ENCODE measurements at regions not wholly inside any gene's neighbourhood (a gene's known extent, or its start where the extent isn't known, plus 50 kb on each side); places are given as distances from the start of the nearest gene placed in this dataset.

DNA sequence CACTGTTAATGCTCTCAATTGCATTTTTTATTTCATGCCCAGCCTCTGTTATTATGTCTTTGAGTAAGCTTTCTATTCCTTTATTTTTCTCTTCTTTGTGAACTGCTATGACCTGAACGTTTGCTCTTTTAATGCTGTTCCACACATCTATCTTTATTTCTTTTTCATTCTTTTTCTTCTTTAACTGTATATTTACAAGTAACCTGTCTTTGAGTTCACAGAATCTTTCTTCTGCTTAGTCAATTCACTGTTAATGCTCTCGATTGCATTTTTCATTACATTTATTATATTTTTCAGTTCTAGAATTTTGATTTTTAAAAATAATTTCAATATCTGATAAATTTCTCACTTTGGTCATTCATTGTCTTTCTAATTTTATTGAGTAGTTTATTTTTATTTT is 316.3 kb upstream of the MEF2C start:
- H3K4me3 ChIP-seq = no peak overlapping the region
- H3K27ac ChIP-seq = no peak overlapping the region
- TF ChIP-seq, protein P1, sequence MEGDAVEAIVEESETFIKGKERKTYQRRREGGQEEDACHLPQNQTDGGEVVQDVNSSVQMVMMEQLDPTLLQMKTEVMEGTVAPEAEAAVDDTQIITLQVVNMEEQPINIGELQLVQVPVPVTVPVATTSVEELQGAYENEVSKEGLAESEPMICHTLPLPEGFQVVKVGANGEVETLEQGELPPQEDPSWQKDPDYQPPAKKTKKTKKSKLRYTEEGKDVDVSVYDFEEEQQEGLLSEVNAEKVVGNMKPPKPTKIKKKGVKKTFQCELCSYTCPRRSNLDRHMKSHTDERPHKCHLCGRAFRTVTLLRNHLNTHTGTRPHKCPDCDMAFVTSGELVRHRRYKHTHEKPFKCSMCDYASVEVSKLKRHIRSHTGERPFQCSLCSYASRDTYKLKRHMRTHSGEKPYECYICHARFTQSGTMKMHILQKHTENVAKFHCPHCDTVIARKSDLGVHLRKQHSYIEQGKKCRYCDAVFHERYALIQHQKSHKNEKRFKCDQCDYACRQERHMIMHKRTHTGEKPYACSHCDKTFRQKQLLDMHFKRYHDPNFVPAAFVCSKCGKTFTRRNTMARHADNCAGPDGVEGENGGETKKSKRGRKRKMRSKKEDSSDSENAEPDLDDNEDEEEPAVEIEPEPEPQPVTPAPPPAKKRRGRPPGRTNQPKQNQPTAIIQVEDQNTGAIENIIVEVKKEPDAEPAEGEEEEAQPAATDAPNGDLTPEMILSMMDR (IDR thresholded peaks at IDR 0.05) = no peak
- DNase-seq (ENCODE audit: low spot score) = no peak

DNA sequence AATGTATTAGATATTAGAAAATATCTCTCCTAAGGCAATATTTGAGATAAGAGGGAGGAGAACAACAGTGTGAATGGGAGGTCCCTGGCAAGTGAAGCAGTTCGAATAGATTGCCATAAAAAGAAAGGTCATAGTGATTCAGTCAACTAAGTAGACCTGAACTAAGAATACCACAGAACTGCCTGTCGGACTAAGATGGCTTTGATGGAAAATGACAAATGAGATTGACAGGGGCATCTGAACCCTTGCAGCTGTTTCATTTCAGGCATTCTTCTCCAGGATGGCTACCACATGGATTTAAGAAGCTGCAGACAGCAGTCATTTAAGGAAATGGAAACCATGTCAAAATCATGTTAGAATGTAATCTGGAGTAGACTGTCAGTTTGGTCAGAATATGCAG is 308.4 kb upstream of the MEF2C start:
- Histone ChIP-seq H3K4me3 (no peak overlapping the region), H3K27ac (no peak overlapping the region)
- no peak for DNase-seq (ENCODE audit: low spot score)
- TF ChIP-seq, protein P1 (IDR thresholded peaks at IDR 0.05) = no peak

DNA sequence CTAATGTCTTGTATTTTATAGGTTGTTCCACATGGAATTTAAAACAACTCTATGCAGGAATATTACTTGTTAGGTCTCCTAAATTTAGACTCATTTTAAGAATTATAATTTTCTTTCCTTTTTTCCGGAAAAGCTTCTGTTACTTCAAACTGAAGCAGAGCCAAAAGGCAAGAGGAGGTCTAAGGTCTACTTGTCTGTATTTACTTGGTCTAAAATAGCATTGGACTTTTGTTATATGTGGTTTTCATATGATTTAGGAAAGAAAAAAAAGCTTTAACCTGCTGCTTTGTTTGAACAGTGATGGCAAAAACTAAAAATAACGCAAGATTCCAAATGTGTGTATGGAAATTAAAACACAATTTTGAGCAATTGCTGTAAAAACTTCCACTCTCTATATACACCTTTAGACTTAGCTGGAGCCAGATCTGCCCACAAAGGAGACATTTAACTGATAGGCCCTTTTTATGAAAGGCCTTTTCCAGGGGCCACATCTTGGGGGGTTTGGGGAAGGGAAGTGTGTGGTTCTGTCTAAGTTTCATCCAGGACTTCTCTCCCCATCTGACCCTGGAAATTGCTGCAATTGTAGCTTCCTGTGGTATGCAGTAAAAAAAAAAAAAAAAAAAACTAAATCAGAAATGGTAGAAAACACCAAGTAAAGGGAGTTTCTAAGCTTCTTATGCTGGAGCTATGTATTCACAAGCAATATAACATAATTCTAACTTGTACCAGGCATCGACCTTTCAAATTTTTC is 307.7 kb upstream of the MEF2C start:
- DNase-seq (ENCODE audit: low spot score) = no peak
- Histone ChIP-seq H3K4me3 (no peak overlapping the region), H3K27ac (no peak overlapping the region)
- TF ChIP-seq, protein P1 (IDR thresholded peaks at IDR 0.05) = no peak

DNA sequence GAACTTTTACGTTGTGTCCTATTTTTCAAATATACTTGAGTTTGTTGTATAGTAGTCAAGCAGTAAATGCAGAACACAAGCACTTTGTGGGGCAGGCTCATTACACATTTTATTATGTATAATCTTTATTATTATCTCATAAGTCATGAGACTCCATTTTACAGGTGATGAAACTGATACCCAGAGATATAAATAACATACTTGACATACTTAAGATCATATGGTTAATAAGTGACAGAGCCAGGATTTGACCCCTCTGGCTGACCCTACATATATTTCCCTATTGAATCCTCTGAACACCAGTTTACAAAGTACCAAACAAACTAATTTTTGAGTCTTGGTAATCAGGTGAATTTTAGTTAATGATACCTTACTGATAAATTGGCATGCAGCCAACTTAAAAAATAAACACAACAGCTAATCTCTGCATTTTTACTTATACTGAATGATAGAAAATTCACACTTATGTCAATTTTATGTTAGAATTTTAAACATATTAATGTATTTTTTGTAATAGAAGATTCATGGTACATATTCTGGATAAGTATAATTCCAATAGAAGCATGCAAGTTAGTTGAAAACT is 305.0 kb upstream of the MEF2C start:
- TF ChIP-seq, protein P1 (IDR thresholded peaks at IDR 0.05) = no peak
- no peak overlapping the region for H3K27ac ChIP-seq
- H3K4me3 ChIP-seq = no peak overlapping the region
- DNase-seq (ENCODE audit: low spot score) = no peak

DNA sequence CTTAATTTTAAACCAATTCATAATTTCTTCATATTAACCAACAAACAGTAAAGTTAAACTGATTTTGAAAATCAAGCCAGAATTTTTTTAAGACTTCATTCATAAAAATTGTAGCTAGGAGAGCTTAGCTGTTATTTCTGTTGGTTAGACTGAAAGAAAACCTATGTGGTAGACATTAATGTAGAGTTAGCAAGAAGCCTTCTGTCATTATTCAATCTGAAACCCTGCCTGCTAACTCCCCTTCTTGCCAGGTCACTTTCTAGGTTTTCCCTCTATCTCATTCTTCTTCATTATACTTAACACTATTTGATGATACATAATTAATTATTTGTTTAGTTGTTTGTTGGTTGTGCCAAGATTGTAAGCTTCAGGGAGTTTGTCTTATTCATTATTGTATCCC is 304.3 kb upstream of the MEF2C start:
- TF ChIP-seq, protein P1 (IDR thresholded peaks at IDR 0.05) = no peak
- Histone ChIP-seq H3K4me3 (no peak overlapping the region), H3K27ac (no peak overlapping the region)
- no peak for DNase-seq (ENCODE audit: low spot score)

DNA sequence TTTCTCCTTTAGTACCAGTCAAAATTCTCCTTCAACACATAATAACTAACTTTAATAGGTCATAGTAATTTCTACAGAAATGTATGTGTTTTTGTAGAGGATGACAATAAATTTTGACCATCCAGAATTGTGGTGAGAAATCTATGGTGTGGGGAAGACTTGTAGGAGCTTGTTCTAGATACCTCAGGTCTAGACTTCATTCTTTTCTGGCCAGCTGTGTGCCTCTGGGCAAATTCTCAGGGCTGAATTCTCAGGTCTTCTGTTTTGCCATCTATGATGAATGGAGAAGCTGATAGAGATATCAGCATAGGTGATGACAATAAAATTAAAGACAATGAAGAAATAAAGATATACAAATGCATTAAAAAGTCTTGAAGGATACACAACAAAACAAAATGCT is 298.6 kb upstream of the MEF2C start:
- TF ChIP-seq, protein P1 (IDR thresholded peaks at IDR 0.05) = no peak
- Histone ChIP-seq H3K27ac (no peak overlapping the region), H3K4me3 (no peak overlapping the region)
- no peak for DNase-seq (ENCODE audit: low spot score)

DNA sequence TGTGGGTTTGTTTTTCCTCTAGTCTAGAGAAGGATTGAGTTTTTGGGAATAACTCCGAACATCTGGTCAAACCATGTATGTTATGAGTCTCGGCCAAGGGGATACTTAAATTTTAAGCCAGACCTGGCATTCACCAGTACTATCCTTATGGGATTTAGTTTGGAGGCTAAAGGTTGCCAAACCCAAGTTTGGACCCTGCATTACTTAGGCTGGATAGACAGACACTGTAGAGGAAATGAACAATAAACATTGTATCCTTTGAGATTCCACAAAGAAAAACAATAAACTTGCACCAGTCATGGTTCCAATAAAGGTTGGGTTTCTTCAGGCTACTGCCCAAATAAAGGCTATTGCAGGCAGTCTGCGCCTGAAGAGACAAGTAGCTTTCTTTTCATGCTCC is 296.7 kb upstream of the MEF2C start:
- TF ChIP-seq, protein P1 (IDR thresholded peaks at IDR 0.05) = no peak
- Histone ChIP-seq H3K4me3 (no peak overlapping the region), H3K27ac (no peak overlapping the region)
- no peak for DNase-seq (ENCODE audit: low spot score)
